ENCODE measurements at regions not wholly inside any gene's neighbourhood (a gene's known extent, or its start where the extent isn't known, plus 50 kb on each side); places are given as distances from the start of the nearest gene placed in this dataset.

DNA sequence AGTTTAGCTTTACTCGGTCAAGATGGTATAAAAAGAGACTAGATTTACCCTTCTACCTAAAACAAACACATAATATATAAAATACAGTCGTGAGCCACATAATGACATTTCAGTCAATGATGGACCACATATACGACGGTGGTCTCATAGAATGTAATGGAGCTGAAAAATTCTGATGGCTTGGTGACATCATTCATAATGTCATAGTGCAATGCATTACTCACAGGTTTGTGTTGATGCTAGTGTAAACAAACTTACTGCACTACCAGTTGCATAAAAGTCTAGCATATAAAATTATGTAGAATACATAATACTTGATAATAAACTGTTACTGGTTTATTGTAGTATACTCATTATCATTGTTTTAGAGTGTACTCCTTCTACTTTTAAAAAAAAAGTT is 115.9 kb upstream of the GDNF start:
- TF ChIP-seq SIN3A (IDR thresholded peaks at IDR 0.05; ENCODE audit: borderline replicate concordance, insufficient read depth, low read depth, low read length), result no peak
- TF ChIP-seq, protein P1, sequence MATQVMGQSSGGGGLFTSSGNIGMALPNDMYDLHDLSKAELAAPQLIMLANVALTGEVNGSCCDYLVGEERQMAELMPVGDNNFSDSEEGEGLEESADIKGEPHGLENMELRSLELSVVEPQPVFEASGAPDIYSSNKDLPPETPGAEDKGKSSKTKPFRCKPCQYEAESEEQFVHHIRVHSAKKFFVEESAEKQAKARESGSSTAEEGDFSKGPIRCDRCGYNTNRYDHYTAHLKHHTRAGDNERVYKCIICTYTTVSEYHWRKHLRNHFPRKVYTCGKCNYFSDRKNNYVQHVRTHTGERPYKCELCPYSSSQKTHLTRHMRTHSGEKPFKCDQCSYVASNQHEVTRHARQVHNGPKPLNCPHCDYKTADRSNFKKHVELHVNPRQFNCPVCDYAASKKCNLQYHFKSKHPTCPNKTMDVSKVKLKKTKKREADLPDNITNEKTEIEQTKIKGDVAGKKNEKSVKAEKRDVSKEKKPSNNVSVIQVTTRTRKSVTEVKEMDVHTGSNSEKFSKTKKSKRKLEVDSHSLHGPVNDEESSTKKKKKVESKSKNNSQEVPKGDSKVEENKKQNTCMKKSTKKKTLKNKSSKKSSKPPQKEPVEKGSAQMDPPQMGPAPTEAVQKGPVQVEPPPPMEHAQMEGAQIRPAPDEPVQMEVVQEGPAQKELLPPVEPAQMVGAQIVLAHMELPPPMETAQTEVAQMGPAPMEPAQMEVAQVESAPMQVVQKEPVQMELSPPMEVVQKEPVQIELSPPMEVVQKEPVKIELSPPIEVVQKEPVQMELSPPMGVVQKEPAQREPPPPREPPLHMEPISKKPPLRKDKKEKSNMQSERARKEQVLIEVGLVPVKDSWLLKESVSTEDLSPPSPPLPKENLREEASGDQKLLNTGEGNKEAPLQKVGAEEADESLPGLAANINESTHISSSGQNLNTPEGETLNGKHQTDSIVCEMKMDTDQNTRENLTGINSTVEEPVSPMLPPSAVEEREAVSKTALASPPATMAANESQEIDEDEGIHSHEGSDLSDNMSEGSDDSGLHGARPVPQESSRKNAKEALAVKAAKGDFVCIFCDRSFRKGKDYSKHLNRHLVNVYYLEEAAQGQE (IDR thresholded peaks at IDR 0.05; ENCODE audit: insufficient read depth in 1 of 2, low read depth in 2 of 2, low read length in 1 of 2), result no peak
- TF ChIP-seq TCF7L2 (IDR thresholded peaks at IDR 0.05; ENCODE audit: low read depth, low read length), result no peak
- TF ChIP-seq POLR2AphosphoS5 (IDR thresholded peaks at IDR 0.05; ENCODE audit: low read depth, low read length), result no peak
- TF ChIP-seq, protein P2, sequence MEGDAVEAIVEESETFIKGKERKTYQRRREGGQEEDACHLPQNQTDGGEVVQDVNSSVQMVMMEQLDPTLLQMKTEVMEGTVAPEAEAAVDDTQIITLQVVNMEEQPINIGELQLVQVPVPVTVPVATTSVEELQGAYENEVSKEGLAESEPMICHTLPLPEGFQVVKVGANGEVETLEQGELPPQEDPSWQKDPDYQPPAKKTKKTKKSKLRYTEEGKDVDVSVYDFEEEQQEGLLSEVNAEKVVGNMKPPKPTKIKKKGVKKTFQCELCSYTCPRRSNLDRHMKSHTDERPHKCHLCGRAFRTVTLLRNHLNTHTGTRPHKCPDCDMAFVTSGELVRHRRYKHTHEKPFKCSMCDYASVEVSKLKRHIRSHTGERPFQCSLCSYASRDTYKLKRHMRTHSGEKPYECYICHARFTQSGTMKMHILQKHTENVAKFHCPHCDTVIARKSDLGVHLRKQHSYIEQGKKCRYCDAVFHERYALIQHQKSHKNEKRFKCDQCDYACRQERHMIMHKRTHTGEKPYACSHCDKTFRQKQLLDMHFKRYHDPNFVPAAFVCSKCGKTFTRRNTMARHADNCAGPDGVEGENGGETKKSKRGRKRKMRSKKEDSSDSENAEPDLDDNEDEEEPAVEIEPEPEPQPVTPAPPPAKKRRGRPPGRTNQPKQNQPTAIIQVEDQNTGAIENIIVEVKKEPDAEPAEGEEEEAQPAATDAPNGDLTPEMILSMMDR (IDR thresholded peaks at IDR 0.05), result no peak
- Histone ChIP-seq H3K27me3 (ENCODE audit: control insufficient read depth, insufficient read depth, low read length) (no peaks in the 10 kb centered on the region), H3K36me3 (ENCODE audit: control insufficient read depth, insufficient read depth, low read length) (no peaks in the 10 kb centered on the region), H3K4me1 (ENCODE audit: control insufficient read depth, insufficient read depth, low read length) (no peaks in the 10 kb centered on the region; the same call in 1 of the 2 replicates), H3K9me3 (ENCODE audit: control insufficient read depth, insufficient read depth, low read depth, low read length) (peaks cover 5% of the 10 kb centered on the region; the same call in 1 of the 2 replicates), H3K4me3 (ENCODE audit: low read depth in 2 of 2, low read length in 2 of 2) (no peak overlapping the region), H3K27ac (ENCODE audit: low read length) (no peak overlapping the region)
- no peak for ATAC-seq
- no peak for DNase-seq (ENCODE audit: low read depth, low spot score)
- POLR2A ChIA-PET, result interaction anchor here (0.6 kb wide), 2 partner anchors 410 to 561 kb away, joined by 4 to 9 read pairs; no protein-coding TSS in a partner anchor
- CTCF ChIA-PET, result no interaction called here
- in situ Hi-C loops (cut with HindIII; ENCODE audit: low pct_unique_long_range_greater_than_20kb, low sequenced_read_pairs) (no loop called here), intact Hi-C loops (cut with micrococcal nuclease; ENCODE audit: unreplicated experiment) (no loop called here)
- no TSS peak for BruUV-seq (replicated peaks)

DNA sequence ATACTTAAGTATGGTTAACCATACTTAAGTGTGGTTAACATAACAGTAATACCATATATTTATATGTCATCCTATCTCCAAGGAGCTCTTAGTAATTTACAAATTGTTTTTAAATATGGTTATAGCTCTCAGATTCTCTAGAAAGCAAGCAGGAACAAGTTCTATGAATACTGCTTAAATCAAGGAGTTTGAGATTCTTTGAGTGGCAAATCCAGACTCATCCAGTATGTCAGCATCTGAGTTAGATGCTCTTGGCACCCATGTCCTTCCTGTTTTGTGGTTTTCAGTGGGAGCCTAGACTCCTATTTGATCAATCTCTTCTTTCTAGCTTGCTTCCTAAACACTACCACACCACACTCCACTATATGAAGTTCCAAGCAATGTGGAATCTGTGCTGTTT is 114.7 kb upstream of the GDNF start:
- no peak for ATAC-seq
- DNase-seq (ENCODE audit: low read depth, low spot score), result no peak
- H3K27ac ChIP-seq (ENCODE audit: low read length), result no peak overlapping the region
- H3K9me3 ChIP-seq (ENCODE audit: control insufficient read depth, insufficient read depth, low read depth, low read length), result peaks cover 5% of the 10 kb centered on the region; the same call in 1 of the 2 replicates
- intact Hi-C loops (cut with micrococcal nuclease; ENCODE audit: unreplicated experiment), result no loop called here
- no peak overlapping the region for H3K4me3 ChIP-seq (ENCODE audit: low read depth in 2 of 2, low read length in 2 of 2)
- 0 out of 2 replicates have a peak, but pooled peaks cover 2% of the 10 kb centered on the region for H3K27me3 ChIP-seq (ENCODE audit: control insufficient read depth, insufficient read depth, low read length)
- CTCF ChIA-PET, result no interaction called here
- H3K4me1 ChIP-seq (ENCODE audit: control insufficient read depth, insufficient read depth, low read length), result no peaks in the 10 kb centered on the region; the same call in 1 of the 2 replicates
- in situ Hi-C loops (cut with HindIII; ENCODE audit: low pct_unique_long_range_greater_than_20kb, low sequenced_read_pairs), result no loop called here
- BruUV-seq (replicated peaks), result no TSS peak
- TF ChIP-seq TCF7L2 (IDR thresholded peaks at IDR 0.05; ENCODE audit: low read depth, low read length) (no peak), SIN3A (IDR thresholded peaks at IDR 0.05; ENCODE audit: borderline replicate concordance, insufficient read depth, low read depth, low read length) (no peak), POLR2AphosphoS5 (IDR thresholded peaks at IDR 0.05; ENCODE audit: low read depth, low read length) (no peak)
- TF ChIP-seq, protein P2 (IDR thresholded peaks at IDR 0.05), result no peak
- TF ChIP-seq, protein P1 (IDR thresholded peaks at IDR 0.05; ENCODE audit: insufficient read depth in 1 of 2, low read depth in 2 of 2, low read length in 1 of 2), result no peak
- no peaks in the 10 kb centered on the region for H3K36me3 ChIP-seq (ENCODE audit: control insufficient read depth, insufficient read depth, low read length)
- POLR2A ChIA-PET, result no interaction called here
